ENCODE measurements at regions not wholly inside any gene's neighbourhood (a gene's known extent, or its start where the extent isn't known, plus 50 kb on each side); places are given as distances from the start of the nearest gene placed in this dataset.

GRCh38 chrX:33434256-33435092 is 223.1 kb upstream of the DMD start:
- peak; percentile 73 to 91 (median 86) for TF ChIP-seq CTCF (IDR thresholded peaks at IDR 0.05)
- no peak for TF ChIP-seq POLR2A (IDR thresholded peaks at IDR 0.05)

All from right lobe of liver (tissue), 4 donors.